HG03139 (cell line): ENCODE measurements at regions not wholly inside any gene's neighbourhood (a gene's known extent, or its start where the extent isn't known, plus 50 kb on each side); places are given as distances from the start of the nearest gene placed in this dataset.

ENCODE experiments used
- ATAC-seq: cut with Tn5 transposase; IDR thresholded peaks from one replicate; pipeline ENCODE4 v1.9.1; 2021; ENCODE audit not compliant: unreplicated experiment

GRCh38 chr14:101098641-101099040 lies 195.1 kb upstream of the RTL1 start:
- ATAC-seq = no peak

GRCh38 chr14:101101456-101102056 lies 198.0 kb upstream of the RTL1 start:
- no peak for ATAC-seq

- no peak for ATAC-seq
Measured at GRCh38 chr14:101102875-101103274, 199.4 kb upstream of the RTL1 start.

- no peak for ATAC-seq
Measured at GRCh38 chr14:101103321-101103901, 199.9 kb upstream of the RTL1 start.

GRCh38 chr14:101104485-101104884 lies 201.0 kb upstream of the RTL1 start:
- no peak for ATAC-seq

GRCh38 chr14:101105045-101105444 lies 201.5 kb upstream of the RTL1 start:
- ATAC-seq = no peak

GRCh38 chr14:101108579-101109346 lies 205.2 kb upstream of the RTL1 start:
- no peak for ATAC-seq

- ATAC-seq = no peak
Measured at GRCh38 chr14:101109347-101109638, 205.8 kb upstream of the RTL1 start.

GRCh38 chr14:101109981-101110728 lies 206.6 kb upstream of the RTL1 start:
- no peak for ATAC-seq

- ATAC-seq = no peak
Measured at GRCh38 chr14:101110729-101111619, 207.5 kb upstream of the RTL1 start.

GRCh38 chr14:101111620-101112290 lies 208.2 kb upstream of the RTL1 start:
- ATAC-seq = no peak

- no peak for ATAC-seq
Measured at GRCh38 chr14:101112351-101113107, 209.0 kb upstream of the RTL1 start.

- no peak for ATAC-seq
Measured at GRCh38 chr14:101113108-101113612, 209.6 kb upstream of the RTL1 start.

- no peak for ATAC-seq
Measured at GRCh38 chr14:101113835-101114725, 210.6 kb upstream of the RTL1 start.

GRCh38 chr14:101114726-101115515 lies 211.4 kb upstream of the RTL1 start:
- ATAC-seq = no peak

GRCh38 chr14:101115652-101116051 lies 212.1 kb upstream of the RTL1 start:
- ATAC-seq = no peak

GRCh38 chr14:101116065-101116464 lies 212.5 kb upstream of the RTL1 start:
- no peak for ATAC-seq
